ENCODE measurements at regions not wholly inside any gene's neighbourhood (a gene's known extent, or its start where the extent isn't known, plus 50 kb on each side); places are given as distances from the start of the nearest gene placed in this dataset.

DNA sequence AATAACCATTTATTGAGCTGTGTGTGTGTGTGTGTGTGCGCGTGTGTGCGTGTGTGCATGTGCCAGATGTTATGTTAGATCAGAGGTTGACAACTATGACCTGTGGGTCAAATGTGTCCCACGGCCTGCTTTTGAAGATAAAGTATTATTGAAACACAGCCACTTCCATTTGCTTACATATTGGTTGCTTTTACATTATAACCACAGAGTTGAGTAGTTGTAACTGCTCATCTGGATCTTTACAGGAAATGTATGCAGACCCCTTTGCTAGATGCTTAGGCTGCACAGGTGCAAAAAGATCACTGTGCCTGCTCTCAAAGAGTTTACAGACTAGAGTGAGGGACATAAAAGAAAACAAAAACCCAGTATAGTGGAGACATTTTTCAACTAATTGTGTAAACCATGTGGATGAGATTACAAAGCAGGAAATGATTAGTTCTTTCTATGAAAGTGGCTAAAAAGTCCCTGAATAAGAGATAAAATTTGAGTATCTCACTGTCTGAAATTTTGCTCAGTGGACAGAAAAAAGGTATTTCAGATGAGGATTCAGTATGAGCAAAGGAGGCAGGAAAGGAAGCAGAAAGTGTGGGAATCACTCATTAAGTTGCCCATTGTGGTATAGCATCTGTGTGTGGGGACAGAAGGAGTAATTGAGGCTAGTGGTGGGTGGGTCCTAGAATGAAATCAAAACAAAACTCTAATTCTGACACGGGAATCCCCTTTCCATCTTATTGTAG lies 188.4 kb downstream of the PAH start:
- TF ChIP-seq, protein P1, sequence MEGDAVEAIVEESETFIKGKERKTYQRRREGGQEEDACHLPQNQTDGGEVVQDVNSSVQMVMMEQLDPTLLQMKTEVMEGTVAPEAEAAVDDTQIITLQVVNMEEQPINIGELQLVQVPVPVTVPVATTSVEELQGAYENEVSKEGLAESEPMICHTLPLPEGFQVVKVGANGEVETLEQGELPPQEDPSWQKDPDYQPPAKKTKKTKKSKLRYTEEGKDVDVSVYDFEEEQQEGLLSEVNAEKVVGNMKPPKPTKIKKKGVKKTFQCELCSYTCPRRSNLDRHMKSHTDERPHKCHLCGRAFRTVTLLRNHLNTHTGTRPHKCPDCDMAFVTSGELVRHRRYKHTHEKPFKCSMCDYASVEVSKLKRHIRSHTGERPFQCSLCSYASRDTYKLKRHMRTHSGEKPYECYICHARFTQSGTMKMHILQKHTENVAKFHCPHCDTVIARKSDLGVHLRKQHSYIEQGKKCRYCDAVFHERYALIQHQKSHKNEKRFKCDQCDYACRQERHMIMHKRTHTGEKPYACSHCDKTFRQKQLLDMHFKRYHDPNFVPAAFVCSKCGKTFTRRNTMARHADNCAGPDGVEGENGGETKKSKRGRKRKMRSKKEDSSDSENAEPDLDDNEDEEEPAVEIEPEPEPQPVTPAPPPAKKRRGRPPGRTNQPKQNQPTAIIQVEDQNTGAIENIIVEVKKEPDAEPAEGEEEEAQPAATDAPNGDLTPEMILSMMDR (IDR thresholded peaks at IDR 0.05), result no peak
- no peak for TF ChIP-seq ZFX (IDR thresholded peaks at IDR 0.05; ENCODE audit: borderline replicate concordance)
